HepG2 (cell line): ENCODE measurements at regions not wholly inside any gene's neighbourhood (a gene's known extent, or its start where the extent isn't known, plus 50 kb on each side); places are given as distances from the start of the nearest gene placed in this dataset.

Experiments
- ATF1 ChIP-seq: IDR thresholded peaks from 2 replicates; pipeline ENCODE4 v1.6.1; 2016; ENCODE audit warnings: mild to moderate bottlenecking, control low read depth
- CEBPB ChIP-seq: IDR thresholded peaks from 2 replicates; pipeline ENCODE4 v1.6.1; 2011; ENCODE audit warnings: low read depth, low read length, improper control_type of control experiment, borderline replicate concordance
- CTCF ChIP-seq: sonication (generic); formaldehyde crosslinking; IDR thresholded peaks from 2 replicates; pipeline ENCODE4 v1.5.0; 2020; ENCODE audit warnings: mild to moderate bottlenecking, missing genetic modification reagents, moderate library complexity
- FOXA1 ChIP-seq, 2 experiments: fragments of 450-650 bp in 1 of 2; sonication (generic) in 1 of 2; formaldehyde crosslinking in 1 of 2; IDR thresholded peaks; 2 replicates each; pipeline versions ENCODE4 v1.4.0 to v1.6.1; 2016 to 2020; ENCODE audit warnings: missing genetic modification reagents in 1 of 2
- POLR2A ChIP-seq, 2 experiments: IDR thresholded peaks; 2 replicates each; pipeline ENCODE4 v1.6.1; 2011; ENCODE audit warnings: low read depth in 2 of 2, low read length in 2 of 2, mild to moderate bottlenecking in 1 of 2, moderate library complexity in 1 of 2; ENCODE audit not compliant: insufficient read depth in 1 of 2
- POLR2AphosphoS5 ChIP-seq: IDR thresholded peaks from 2 replicates; pipeline ENCODE4 v1.6.1; 2012; ENCODE audit warnings: low read depth, low read length
- REL ChIP-seq: sonication (generic); formaldehyde crosslinking; conservative IDR thresholded peaks from 2 replicates; pipeline ENCODE4 v1.8.0; 2022; ENCODE audit warnings: mild to moderate bottlenecking, missing genetic modification reagents, moderate library complexity
- SMARCE1 ChIP-seq: fragments of 450-650 bp; IDR thresholded peaks from 2 replicates; pipeline ENCODE4 v1.6.1; 2017; ENCODE audit warnings: borderline replicate concordance
- SMC3 ChIP-seq: IDR thresholded peaks from 2 replicates; pipeline ENCODE4 v1.6.1; 2011; ENCODE audit warnings: low read length, improper control_type of control experiment
- TAF1 ChIP-seq: sonication (generic); formaldehyde crosslinking; IDR thresholded peaks from 2 replicates; pipeline ENCODE4 v1.4.0; 2020; ENCODE audit warnings: missing genetic modification reagents
- ZNF24 ChIP-seq: fragments of 450-650 bp; IDR thresholded peaks from 2 replicates; pipeline ENCODE4 v1.6.1; 2017; ENCODE audit warnings: antibody characterized with exemption, mild to moderate bottlenecking
- ZSCAN12 ChIP-seq: sonication (generic); formaldehyde crosslinking; IDR thresholded peaks from 2 replicates; pipeline ENCODE4 v1.9.0; 2021; ENCODE audit warnings: mild to moderate bottlenecking, missing genetic modification reagents

GRCh38 chr4:137626942-137627738 lies 94.8 kb upstream of the PCDH18 start:
- TF ChIP-seq CEBPB (no peak), FOXA1 (IDR thresholded peaks at IDR 0.05) (no peak), FOXA1 (CRISPR knock-in tag; IDR thresholded peaks at IDR 0.05) (no peak), CTCF (no peak), ATF1 (no peak), TAF1 (CRISPR knock-in tag) (no peak), POLR2A (IDR thresholded peaks at IDR 0.05; ENCODE audit: insufficient read depth in 1 of 2, low read depth in 2 of 2, low read length in 2 of 2) (no peak), ZSCAN12 (no peak), POLR2AphosphoS5 (no peak), SMARCE1 (no peak), REL (CRISPR knock-in tag) (no peak), SMC3 (no peak), ZNF24 (no peak)
